ENCODE measurements at regions not wholly inside any gene's neighbourhood (a gene's known extent, or its start where the extent isn't known, plus 50 kb on each side); places are given as distances from the start of the nearest gene placed in this dataset.
"Not testable (repeated sequence)": the region's sequence is repeated elsewhere in the genome, so short reads cannot be mapped to it uniquely, and the experiment has no call there.

- no CpG with 5 or more reads among the region's 3 CpGs for WGBS (ENCODE audit: insufficient coverage)
Measured at GRCh38 chr1:91605566-91605965, 104.9 kb downstream of the CDC7 start.

GRCh38 chr1:91606546-91607078 lies 106.0 kb downstream of the CDC7 start:
- Histone ChIP-seq H3K36me3 (ENCODE audit: control insufficient read depth, insufficient read depth, low read length) (no peaks in the 10 kb centered on the region), H3K9me3 (replicated peaks; ENCODE audit: control insufficient read depth, low read depth, low read length) (no peaks in the 10 kb centered on the region), H3K4me1 (ENCODE audit: control insufficient read depth, insufficient read depth, low read length) (peaks cover 26% of the 10 kb centered on the region), H3K4me3 (ENCODE audit: low read length) (no peak overlapping the region), H3K27ac (ENCODE audit: low read length) (no peak overlapping the region), H3K27me3 (ENCODE audit: control insufficient read depth, insufficient read depth, low read length) (no peaks in the 10 kb centered on the region)
- WGBS (ENCODE audit: insufficient coverage), result 86% methylated on average over 4 of the region's 7 CpGs
- no peak for DNase-seq

More at GRCh38 chr1:91605566-91605965, 104.9 kb downstream of the CDC7 start:
- no peak for DNase-seq
- H3K27ac ChIP-seq (ENCODE audit: low read length), result no peak overlapping the region
- H3K9me3 ChIP-seq (replicated peaks; ENCODE audit: control insufficient read depth, low read depth, low read length), result no peaks in the 10 kb centered on the region
- no peaks in the 10 kb centered on the region for H3K27me3 ChIP-seq (ENCODE audit: control insufficient read depth, insufficient read depth, low read length)
- no peak overlapping the region for H3K4me3 ChIP-seq (ENCODE audit: low read length)
- peaks cover 25% of the 10 kb centered on the region for H3K4me1 ChIP-seq (ENCODE audit: control insufficient read depth, insufficient read depth, low read length)
- H3K36me3 ChIP-seq (ENCODE audit: control insufficient read depth, insufficient read depth, low read length), result no peaks in the 10 kb centered on the region

GRCh38 chr1:91607686-91608085 lies 107.0 kb downstream of the CDC7 start:
- H3K27ac ChIP-seq (ENCODE audit: low read length); H3K36me3 ChIP-seq (ENCODE audit: control insufficient read depth, insufficient read depth, low read length); H3K9me3 ChIP-seq (replicated peaks; ENCODE audit: control insufficient read depth, low read depth, low read length); H3K27me3 ChIP-seq (ENCODE audit: control insufficient read depth, insufficient read depth, low read length); DNase-seq; H3K4me3 ChIP-seq (ENCODE audit: low read length): not testable (repeated sequence)
- WGBS (ENCODE audit: insufficient coverage), result no CpG with 5 or more reads among the region's 3 CpGs
- H3K4me1 ChIP-seq (ENCODE audit: control insufficient read depth, insufficient read depth, low read length), result peaks cover 26% of the 10 kb centered on the region

GRCh38 chr1:91608876-91609275 lies 108.2 kb downstream of the CDC7 start:
- 82% methylated on average over 5 of the region's 5 CpGs for WGBS (ENCODE audit: insufficient coverage)
- H3K9me3 ChIP-seq (replicated peaks; ENCODE audit: control insufficient read depth, low read depth, low read length), result no peaks in the 10 kb centered on the region
- H3K4me1 ChIP-seq (ENCODE audit: control insufficient read depth, insufficient read depth, low read length), result peaks cover 29% of the 10 kb centered on the region
- H3K27me3 ChIP-seq (ENCODE audit: control insufficient read depth, insufficient read depth, low read length), result no peaks in the 10 kb centered on the region
- H3K36me3 ChIP-seq (ENCODE audit: control insufficient read depth, insufficient read depth, low read length), result no peaks in the 10 kb centered on the region
- no peak overlapping the region for H3K27ac ChIP-seq (ENCODE audit: low read length)
- H3K4me3 ChIP-seq (ENCODE audit: low read length), result no peak overlapping the region
- DNase-seq, result no peak

- no peak overlapping the region for H3K27ac ChIP-seq (ENCODE audit: low read length)
- no peaks in the 10 kb centered on the region for H3K27me3 ChIP-seq (ENCODE audit: control insufficient read depth, insufficient read depth, low read length)
- no peaks in the 10 kb centered on the region for H3K36me3 ChIP-seq (ENCODE audit: control insufficient read depth, insufficient read depth, low read length)
- no peak overlapping the region for H3K4me3 ChIP-seq (ENCODE audit: low read length)
- peaks cover 26% of the 10 kb centered on the region for H3K4me1 ChIP-seq (ENCODE audit: control insufficient read depth, insufficient read depth, low read length)
- no peaks in the 10 kb centered on the region for H3K9me3 ChIP-seq (replicated peaks; ENCODE audit: control insufficient read depth, low read depth, low read length)
- no peak for DNase-seq
- 59% methylated on average over 4 of the region's 5 CpGs for WGBS (ENCODE audit: insufficient coverage)
Measured at GRCh38 chr1:91609551-91609950, 108.9 kb downstream of the CDC7 start.

- Histone ChIP-seq H3K36me3 (ENCODE audit: control insufficient read depth, insufficient read depth, low read length) (no peaks in the 10 kb centered on the region), H3K9me3 (replicated peaks; ENCODE audit: control insufficient read depth, low read depth, low read length) (no peaks in the 10 kb centered on the region), H3K4me3 (ENCODE audit: low read length) (no peak overlapping the region), H3K4me1 (ENCODE audit: control insufficient read depth, insufficient read depth, low read length) (peaks cover 21% of the 10 kb centered on the region), H3K27ac (ENCODE audit: low read length) (no peak overlapping the region), H3K27me3 (ENCODE audit: control insufficient read depth, insufficient read depth, low read length) (no peaks in the 10 kb centered on the region)
- no peak for DNase-seq
- 100% methylated on average over 1 of the region's 2 CpGs for WGBS (ENCODE audit: insufficient coverage)
Measured at GRCh38 chr1:91610102-91610501, 109.5 kb downstream of the CDC7 start.

- Histone ChIP-seq H3K36me3 (ENCODE audit: control insufficient read depth, insufficient read depth, low read length) (no peaks in the 10 kb centered on the region), H3K4me3 (ENCODE audit: low read length) (no peak overlapping the region), H3K4me1 (ENCODE audit: control insufficient read depth, insufficient read depth, low read length) (peaks cover 18% of the 10 kb centered on the region), H3K27ac (ENCODE audit: low read length) (no peak overlapping the region), H3K27me3 (ENCODE audit: control insufficient read depth, insufficient read depth, low read length) (no peaks in the 10 kb centered on the region), H3K9me3 (replicated peaks; ENCODE audit: control insufficient read depth, low read depth, low read length) (no peaks in the 10 kb centered on the region)
- WGBS (ENCODE audit: insufficient coverage), result no CpG with 5 or more reads among the region's 6 CpGs
- no peak for DNase-seq
Measured at GRCh38 chr1:91610789-91611188, 110.1 kb downstream of the CDC7 start.

- H3K27ac ChIP-seq (ENCODE audit: low read length), result peak overlapping the region; percentile 6
- DNase-seq, result peak; percentile 48
Measured at GRCh38 chr1:91611483-91611917, 110.8 kb downstream of the CDC7 start.

GRCh38 chr1:91613595-91613994 lies 112.9 kb downstream of the CDC7 start:
- Histone ChIP-seq H3K4me1 (ENCODE audit: control insufficient read depth, insufficient read depth, low read length) (peaks cover 31% of the 10 kb centered on the region), H3K27me3 (ENCODE audit: control insufficient read depth, insufficient read depth, low read length) (no peaks in the 10 kb centered on the region), H3K27ac (ENCODE audit: low read length) (no peak overlapping the region), H3K4me3 (ENCODE audit: low read length) (no peak overlapping the region), H3K36me3 (ENCODE audit: control insufficient read depth, insufficient read depth, low read length) (no peaks in the 10 kb centered on the region), H3K9me3 (replicated peaks; ENCODE audit: control insufficient read depth, low read depth, low read length) (no peaks in the 10 kb centered on the region)
- WGBS (ENCODE audit: insufficient coverage), result no CpG with 5 or more reads among the region's 1 CpG
- DNase-seq, result no peak

More at GRCh38 chr1:91611483-91611917, 110.8 kb downstream of the CDC7 start:
- H3K4me1 ChIP-seq (ENCODE audit: control insufficient read depth, insufficient read depth, low read length), result peaks cover 18% of the 10 kb centered on the region
- no peaks in the 10 kb centered on the region for H3K27me3 ChIP-seq (ENCODE audit: control insufficient read depth, insufficient read depth, low read length)
- H3K4me3 ChIP-seq (ENCODE audit: low read length), result no peak overlapping the region
- 67% methylated on average over 3 of the region's 12 CpGs for WGBS (ENCODE audit: insufficient coverage)
- no peaks in the 10 kb centered on the region for H3K9me3 ChIP-seq (replicated peaks; ENCODE audit: control insufficient read depth, low read depth, low read length)
- no peaks in the 10 kb centered on the region for H3K36me3 ChIP-seq (ENCODE audit: control insufficient read depth, insufficient read depth, low read length)

GRCh38 chr1:91616712-91617111 lies 116.1 kb downstream of the CDC7 start:
- no peaks in the 10 kb centered on the region for H3K9me3 ChIP-seq (replicated peaks; ENCODE audit: control insufficient read depth, low read depth, low read length)
- peaks cover 28% of the 10 kb centered on the region for H3K4me1 ChIP-seq (ENCODE audit: control insufficient read depth, insufficient read depth, low read length)
- no peaks in the 10 kb centered on the region for H3K36me3 ChIP-seq (ENCODE audit: control insufficient read depth, insufficient read depth, low read length)
- peak overlapping the region; percentile 66 for H3K27ac ChIP-seq (ENCODE audit: low read length)
- no peaks in the 10 kb centered on the region for H3K27me3 ChIP-seq (ENCODE audit: control insufficient read depth, insufficient read depth, low read length)
- no peak overlapping the region for H3K4me3 ChIP-seq (ENCODE audit: low read length)
- no peak for DNase-seq
- 75% methylated on average over 3 of the region's 3 CpGs for WGBS (ENCODE audit: insufficient coverage)

GRCh38 chr1:91617285-91617765 lies 116.7 kb downstream of the CDC7 start:
- WGBS (ENCODE audit: insufficient coverage), result 23% methylated on average over 4 of the region's 5 CpGs
- peak; percentile 97 for DNase-seq
- no peak overlapping the region for H3K4me3 ChIP-seq (ENCODE audit: low read length)
- H3K27me3 ChIP-seq (ENCODE audit: control insufficient read depth, insufficient read depth, low read length), result no peaks in the 10 kb centered on the region
- H3K9me3 ChIP-seq (replicated peaks; ENCODE audit: control insufficient read depth, low read depth, low read length), result no peaks in the 10 kb centered on the region
- H3K4me1 ChIP-seq (ENCODE audit: control insufficient read depth, insufficient read depth, low read length), result peaks cover 22% of the 10 kb centered on the region
- no peaks in the 10 kb centered on the region for H3K36me3 ChIP-seq (ENCODE audit: control insufficient read depth, insufficient read depth, low read length)
- H3K27ac ChIP-seq (ENCODE audit: low read length), result peak overlapping the region; percentile 66
